OCI-LY3 (cell line): ENCODE measurements at regions not wholly inside any gene's neighbourhood (a gene's known extent, or its start where the extent isn't known, plus 50 kb on each side); places are given as distances from the start of the nearest gene placed in this dataset.

Experiments used
- EZH2phosphoT487 ChIP-seq: fragments of 200-600 bp; shearing (Covaris generic); IDR thresholded peaks from 2 replicates; pipeline ENCODE4 v1.6.1; 2018; ENCODE audit warnings: antibody characterized with exemption, mixed run types, low read depth
- TF ChIP-seq, protein P1 (sequence below): fragments of 200-600, 300-600 bp; sonication (generic); IDR thresholded peaks from 2 replicates; pipeline ENCODE4 v1.5.1; 2014; ENCODE audit warnings: antibody characterized with exemption, low read length, low read depth

DNA sequence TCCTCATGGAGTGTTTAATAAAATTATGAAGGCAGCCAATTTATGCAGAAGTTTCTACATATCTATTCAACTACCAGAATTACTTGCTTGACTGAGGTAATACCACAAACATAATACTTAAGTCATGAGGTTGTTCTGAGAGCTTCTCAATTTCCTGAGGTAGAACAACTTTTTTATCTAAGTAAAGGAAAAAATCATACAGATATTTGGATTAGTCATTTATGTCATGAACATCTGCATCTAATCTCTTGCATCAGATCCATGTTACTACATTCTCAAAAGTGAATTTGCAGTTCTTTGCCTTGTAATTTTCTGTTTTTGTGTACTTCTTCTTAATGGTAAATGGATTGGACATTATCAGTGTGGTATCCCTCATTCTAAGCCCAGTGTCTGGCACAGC lies 60.4 kb upstream of the RGMB start:
- TF ChIP-seq, protein P1, sequence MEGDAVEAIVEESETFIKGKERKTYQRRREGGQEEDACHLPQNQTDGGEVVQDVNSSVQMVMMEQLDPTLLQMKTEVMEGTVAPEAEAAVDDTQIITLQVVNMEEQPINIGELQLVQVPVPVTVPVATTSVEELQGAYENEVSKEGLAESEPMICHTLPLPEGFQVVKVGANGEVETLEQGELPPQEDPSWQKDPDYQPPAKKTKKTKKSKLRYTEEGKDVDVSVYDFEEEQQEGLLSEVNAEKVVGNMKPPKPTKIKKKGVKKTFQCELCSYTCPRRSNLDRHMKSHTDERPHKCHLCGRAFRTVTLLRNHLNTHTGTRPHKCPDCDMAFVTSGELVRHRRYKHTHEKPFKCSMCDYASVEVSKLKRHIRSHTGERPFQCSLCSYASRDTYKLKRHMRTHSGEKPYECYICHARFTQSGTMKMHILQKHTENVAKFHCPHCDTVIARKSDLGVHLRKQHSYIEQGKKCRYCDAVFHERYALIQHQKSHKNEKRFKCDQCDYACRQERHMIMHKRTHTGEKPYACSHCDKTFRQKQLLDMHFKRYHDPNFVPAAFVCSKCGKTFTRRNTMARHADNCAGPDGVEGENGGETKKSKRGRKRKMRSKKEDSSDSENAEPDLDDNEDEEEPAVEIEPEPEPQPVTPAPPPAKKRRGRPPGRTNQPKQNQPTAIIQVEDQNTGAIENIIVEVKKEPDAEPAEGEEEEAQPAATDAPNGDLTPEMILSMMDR: no peak
- TF ChIP-seq EZH2phosphoT487: no peak
